ENCODE measurements at regions not wholly inside any gene's neighbourhood (a gene's known extent, or its start where the extent isn't known, plus 50 kb on each side); places are given as distances from the start of the nearest gene placed in this dataset.

GRCh38 chr5:74061292-74061691 lies 435.3 kb downstream of the ARHGEF28 start (continued):
- no peak for TF ChIP-seq TCF12 (IDR thresholded peaks at IDR 0.05; ENCODE audit: low read depth, low read length)
- no peak for TF ChIP-seq KDM5A (IDR thresholded peaks at IDR 0.05; ENCODE audit: low read length)
- TF ChIP-seq TAF7 (optimal IDR thresholded peaks at IDR 0.05; ENCODE audit: borderline replicate concordance, low read depth, low read length) = no peak
- no peak for TF ChIP-seq EP300 (IDR thresholded peaks at IDR 0.05; ENCODE audit: borderline replicate concordance in 1 of 2, low read depth in 2 of 2, low read length in 2 of 2)
- no peak for TF ChIP-seq NANOG (IDR thresholded peaks at IDR 0.05; ENCODE audit: insufficient read depth, low read depth, low read length, poor library complexity, severe bottlenecking)
- no peak for TF ChIP-seq BCL11A (IDR thresholded peaks at IDR 0.05; ENCODE audit: low read depth in 2 of 2, low read length in 2 of 2)
- TF ChIP-seq CHD1 (IDR thresholded peaks at IDR 0.05; ENCODE audit: low read depth, low read length) = no peak
